Endothelial cell (in vitro differentiated cells): ENCODE measurements at regions not wholly inside any gene's neighbourhood (a gene's known extent, or its start where the extent isn't known, plus 50 kb on each side); places are given as distances from the start of the nearest gene placed in this dataset.

ENCODE experiments used
- DNase-seq: peaks from one replicate; pipeline ENCODE4 v3.0.0; 2021; ENCODE audit warnings: low spot score
- H3K27ac Mint-ChIP-seq: one replicate; pipeline ENCODE4 v1.8.0; 2021; ENCODE audit warnings: mixed read lengths, inconsistent platforms; ENCODE audit not compliant: unreplicated experiment
- H3K27me3 Mint-ChIP-seq: one replicate; pipeline ENCODE4 v1.8.0; 2021; ENCODE audit warnings: mild to moderate bottlenecking, moderate library complexity, mixed read lengths, inconsistent platforms; ENCODE audit not compliant: unreplicated experiment
- H3K36me3 Mint-ChIP-seq: one replicate; pipeline ENCODE4 v1.8.0; 2021; ENCODE audit warnings: mild to moderate bottlenecking, low read depth, mixed read lengths, inconsistent platforms; ENCODE audit not compliant: unreplicated experiment
- H3K4me1 Mint-ChIP-seq: one replicate; pipeline ENCODE4 v1.8.0; 2021; ENCODE audit warnings: mild to moderate bottlenecking, mixed read lengths, inconsistent platforms; ENCODE audit not compliant: unreplicated experiment
- H3K4me3 Mint-ChIP-seq: one replicate; pipeline ENCODE4 v1.8.0; 2021; ENCODE audit warnings: mild to moderate bottlenecking, mixed read lengths, inconsistent platforms; ENCODE audit not compliant: unreplicated experiment
- H3K9me3 Mint-ChIP-seq: one replicate; pipeline ENCODE4 v1.8.0; 2021; ENCODE audit warnings: mixed read lengths, inconsistent platforms; ENCODE audit not compliant: unreplicated experiment
- CTCF ChIP-seq: fragments of 200-600 bp; sonication (generic); IDR thresholded peaks from one replicate; pipeline ENCODE4 v1.5.0; 2021; ENCODE audit warnings: antibody characterized with exemption; ENCODE audit not compliant: unreplicated experiment

GRCh38 chr1:193753038-193753756, 566.8 kb upstream of the B3GALT2 start:
- H3K27ac Mint-ChIP-seq = no peak overlapping the region

GRCh38 chr1:193749868-193750267, 563.5 kb upstream of the B3GALT2 start:
- no peak overlapping the region for H3K27ac Mint-ChIP-seq

More at GRCh38 chr1:193753038-193753756, 566.8 kb upstream of the B3GALT2 start:
- no peaks in the 10 kb centered on the region for H3K4me1 Mint-ChIP-seq
- no peak for DNase-seq
- H3K36me3 Mint-ChIP-seq = no peaks in the 10 kb centered on the region
- no peaks in the 10 kb centered on the region for H3K9me3 Mint-ChIP-seq
- peaks cover 3% of the 10 kb centered on the region for H3K27me3 Mint-ChIP-seq
- TF ChIP-seq CTCF = no peak
- no peak overlapping the region for H3K4me3 Mint-ChIP-seq

GRCh38 chr1:193747579-193747978, 561.2 kb upstream of the B3GALT2 start:
- Mint-ChIP-seq H3K4me3 (no peak overlapping the region), H3K36me3 (no peaks in the 10 kb centered on the region), H3K9me3 (no peaks in the 10 kb centered on the region), H3K27me3 (peaks cover 3% of the 10 kb centered on the region), H3K4me1 (no peaks in the 10 kb centered on the region), H3K27ac (no peak overlapping the region)
- DNase-seq = no peak
- no peak for TF ChIP-seq CTCF

More at GRCh38 chr1:193749868-193750267, 563.5 kb upstream of the B3GALT2 start:
- DNase-seq = no peak
- no peaks in the 10 kb centered on the region for H3K36me3 Mint-ChIP-seq
- no peaks in the 10 kb centered on the region for H3K4me1 Mint-ChIP-seq
- H3K27me3 Mint-ChIP-seq = peaks cover 3% of the 10 kb centered on the region
- TF ChIP-seq CTCF = no peak
- H3K4me3 Mint-ChIP-seq = no peak overlapping the region
- no peaks in the 10 kb centered on the region for H3K9me3 Mint-ChIP-seq

GRCh38 chr1:193741228-193741627, 554.8 kb upstream of the B3GALT2 start:
- H3K4me1 Mint-ChIP-seq = no peaks in the 10 kb centered on the region
- H3K4me3 Mint-ChIP-seq = no peak overlapping the region
- no peaks in the 10 kb centered on the region for H3K27me3 Mint-ChIP-seq
- H3K27ac Mint-ChIP-seq = no peak overlapping the region
- no peaks in the 10 kb centered on the region for H3K9me3 Mint-ChIP-seq
- DNase-seq = no peak
- no peak for TF ChIP-seq CTCF
- no peaks in the 10 kb centered on the region for H3K36me3 Mint-ChIP-seq

GRCh38 chr1:193740762-193741161, 554.3 kb upstream of the B3GALT2 start:
- no peaks in the 10 kb centered on the region for H3K9me3 Mint-ChIP-seq
- H3K27me3 Mint-ChIP-seq = no peaks in the 10 kb centered on the region
- DNase-seq = no peak
- no peaks in the 10 kb centered on the region for H3K36me3 Mint-ChIP-seq
- H3K27ac Mint-ChIP-seq = no peak overlapping the region
- no peak for TF ChIP-seq CTCF
- H3K4me1 Mint-ChIP-seq = no peaks in the 10 kb centered on the region
- no peak overlapping the region for H3K4me3 Mint-ChIP-seq
